Fibroblast of lung (primary cell): ENCODE measurements at regions not wholly inside any gene's neighbourhood (a gene's known extent, or its start where the extent isn't known, plus 50 kb on each side); places are given as distances from the start of the nearest gene placed in this dataset.

Source experiments
- DNase-seq, 2 donors: peaks; one replicate each; pipeline versions ENCODE4 v3.0.0 to v3.0.0-alpha.2; 2010; ENCODE audit warnings: low read depth in 2 of 2
- H2AFZ ChIP-seq: 2 replicates; pipeline ENCODE4 v1.5.1; 2012; ENCODE audit warnings: low read length, control low read depth, inconsistent platforms
- H3K27ac ChIP-seq: 2 replicates; pipeline ENCODE4 v1.5.1; 2011; ENCODE audit warnings: low read length, control low read depth; ENCODE audit not compliant: insufficient read depth
- H3K27me3 ChIP-seq: 2 replicates; pipeline ENCODE4 v1.5.1; 2011; ENCODE audit warnings: mild to moderate bottlenecking, low read length; ENCODE audit not compliant: control insufficient read depth, insufficient read depth
- H3K36me3 ChIP-seq: 2 replicates; pipeline ENCODE4 v1.5.1; 2011; ENCODE audit warnings: low read length; ENCODE audit not compliant: control insufficient read depth, insufficient read depth
- H3K4me1 ChIP-seq: 2 replicates; pipeline ENCODE4 v1.5.1; 2011; ENCODE audit warnings: low read length; ENCODE audit not compliant: control insufficient read depth, insufficient read depth; ENCODE audit errors: extremely low read depth
- H3K4me2 ChIP-seq: 2 replicates; pipeline ENCODE4 v1.5.1; 2011; ENCODE audit warnings: low read length, control low read depth; ENCODE audit not compliant: insufficient read depth; ENCODE audit errors: extremely low read depth
- H3K4me3 ChIP-seq, 4 experiments: fragments of 200-600 bp in 1 of 4; sonication (generic) in 1 of 4; replicated peaks in 1 of 4; 2 replicates each; pipeline ENCODE4 v1.5.1; 2011 to 2016; ENCODE audit warnings: low read length in 4 of 4, low read depth in 3 of 4, mild to moderate bottlenecking in 3 of 4, control low read depth in 2 of 4, inconsistent platforms in 1 of 4, mixed read lengths in 1 of 4; ENCODE audit not compliant: insufficient read depth in 1 of 4; ENCODE audit errors: control extremely low read depth in 1 of 4
- H3K79me2 ChIP-seq: 2 replicates; pipeline ENCODE4 v1.5.1; 2012; ENCODE audit warnings: mild to moderate bottlenecking, low read length, inconsistent platforms; ENCODE audit not compliant: control insufficient read depth, insufficient read depth
- H3K9ac ChIP-seq: 2 replicates; pipeline ENCODE4 v1.5.1; 2011; ENCODE audit warnings: mild to moderate bottlenecking, low read length, control low read depth; ENCODE audit not compliant: insufficient read depth
- H3K9me3 ChIP-seq: 2 replicates; pipeline ENCODE4 v1.5.1; 2012; ENCODE audit warnings: low read depth, low read length; ENCODE audit not compliant: control insufficient read depth, insufficient read depth
- H4K20me1 ChIP-seq: 2 replicates; pipeline ENCODE4 v1.5.1; 2011; ENCODE audit warnings: low read length; ENCODE audit not compliant: control insufficient read depth, insufficient read depth; ENCODE audit errors: extremely low read depth
- CTCF ChIP-seq, 2 donors: IDR thresholded peaks in 1 of 2; conservative IDR thresholded peaks in 1 of 2; 1 replicate in 1 of 2; 2 replicates in 1 of 2; pipeline ENCODE4 v1.5.1; 2011 to 2012; ENCODE audit warnings: low read length in 2 of 2, control low read depth in 1 of 2, inconsistent platforms in 1 of 2, low read depth in 1 of 2, mild to moderate bottlenecking in 1 of 2
- EZH2 ChIP-seq: IDR thresholded peaks from 2 replicates; pipeline ENCODE4 v1.5.1; 2012; ENCODE audit warnings: low read length, control low read depth, mild to moderate bottlenecking; ENCODE audit errors: missing control alignments

GRCh38 chr2:173753441-173753840, 211.7 kb downstream of the SP3 start:
- Histone ChIP-seq H3K9me3 (no peaks in the 10 kb centered on the region), H3K36me3 (no peaks in the 10 kb centered on the region)
- TF ChIP-seq CTCF (conservative IDR thresholded peaks at IDR 0.05 in 1 of 2, IDR thresholded peaks at IDR 0.05 in 1 of 2; ENCODE audit: low read depth in 1 of 2, low read length in 2 of 2) = no peak
- TF ChIP-seq EZH2 = no peak

GRCh38 chr2:173754165-173754564, 211.0 kb downstream of the SP3 start:
- H3K4me3 ChIP-seq = no peak overlapping the region
- no peaks in the 10 kb centered on the region for H3K36me3 ChIP-seq
- DNase-seq = no peak
- H3K4me1 ChIP-seq = no peaks in the 10 kb centered on the region
- no peak overlapping the region for H3K9ac ChIP-seq
- no peaks in the 10 kb centered on the region for H3K9me3 ChIP-seq
- H3K27ac ChIP-seq = no peak overlapping the region
- H4K20me1 ChIP-seq = no peaks in the 10 kb centered on the region
- H3K79me2 ChIP-seq = no peaks in the 10 kb centered on the region
- H2AFZ ChIP-seq = no peak overlapping the region
- H3K27me3 ChIP-seq = peaks cover 2% of the 10 kb centered on the region
- TF ChIP-seq CTCF (conservative IDR thresholded peaks at IDR 0.05 in 1 of 2, IDR thresholded peaks at IDR 0.05 in 1 of 2; ENCODE audit: low read depth in 1 of 2, low read length in 2 of 2) (no peak), EZH2 (no peak)
- H3K4me2 ChIP-seq = no peak overlapping the region

More at GRCh38 chr2:173753441-173753840, 211.7 kb downstream of the SP3 start:
- no peaks in the 10 kb centered on the region for H3K79me2 ChIP-seq
- H2AFZ ChIP-seq = no peak overlapping the region
- peaks cover 2% of the 10 kb centered on the region for H3K27me3 ChIP-seq
- no peak for DNase-seq
- no peak overlapping the region for H3K4me3 ChIP-seq
- H3K4me1 ChIP-seq = no peaks in the 10 kb centered on the region
- no peak overlapping the region for H3K9ac ChIP-seq
- H4K20me1 ChIP-seq = no peaks in the 10 kb centered on the region
- no peak overlapping the region for H3K4me2 ChIP-seq
- H3K27ac ChIP-seq = no peak overlapping the region

- Histone ChIP-seq H3K4me2 (no peak overlapping the region), H3K79me2 (no peaks in the 10 kb centered on the region), H3K9me3 (no peaks in the 10 kb centered on the region), H3K27ac (no peak overlapping the region), H3K4me1 (no peaks in the 10 kb centered on the region), H3K9ac (no peak overlapping the region), H2AFZ (no peak overlapping the region), H3K36me3 (no peaks in the 10 kb centered on the region), H3K27me3 (peaks cover 2% of the 10 kb centered on the region), H3K4me3 (no peak overlapping the region), H4K20me1 (no peaks in the 10 kb centered on the region)
- TF ChIP-seq CTCF (conservative IDR thresholded peaks at IDR 0.05 in 1 of 2, IDR thresholded peaks at IDR 0.05 in 1 of 2; ENCODE audit: low read depth in 1 of 2, low read length in 2 of 2) (no peak), EZH2 (no peak)
- no peak for DNase-seq
Measured at GRCh38 chr2:173754837-173755236, 210.3 kb downstream of the SP3 start.
